ENCODE measurements at regions not wholly inside any gene's neighbourhood (a gene's known extent, or its start where the extent isn't known, plus 50 kb on each side); places are given as distances from the start of the nearest gene placed in this dataset.

- TF ChIP-seq, protein P1, sequence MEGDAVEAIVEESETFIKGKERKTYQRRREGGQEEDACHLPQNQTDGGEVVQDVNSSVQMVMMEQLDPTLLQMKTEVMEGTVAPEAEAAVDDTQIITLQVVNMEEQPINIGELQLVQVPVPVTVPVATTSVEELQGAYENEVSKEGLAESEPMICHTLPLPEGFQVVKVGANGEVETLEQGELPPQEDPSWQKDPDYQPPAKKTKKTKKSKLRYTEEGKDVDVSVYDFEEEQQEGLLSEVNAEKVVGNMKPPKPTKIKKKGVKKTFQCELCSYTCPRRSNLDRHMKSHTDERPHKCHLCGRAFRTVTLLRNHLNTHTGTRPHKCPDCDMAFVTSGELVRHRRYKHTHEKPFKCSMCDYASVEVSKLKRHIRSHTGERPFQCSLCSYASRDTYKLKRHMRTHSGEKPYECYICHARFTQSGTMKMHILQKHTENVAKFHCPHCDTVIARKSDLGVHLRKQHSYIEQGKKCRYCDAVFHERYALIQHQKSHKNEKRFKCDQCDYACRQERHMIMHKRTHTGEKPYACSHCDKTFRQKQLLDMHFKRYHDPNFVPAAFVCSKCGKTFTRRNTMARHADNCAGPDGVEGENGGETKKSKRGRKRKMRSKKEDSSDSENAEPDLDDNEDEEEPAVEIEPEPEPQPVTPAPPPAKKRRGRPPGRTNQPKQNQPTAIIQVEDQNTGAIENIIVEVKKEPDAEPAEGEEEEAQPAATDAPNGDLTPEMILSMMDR (IDR thresholded peaks at IDR 0.05; ENCODE audit: unreplicated experiment) = no peak
- Mint-ChIP-seq H3K36me3 (ENCODE audit: low read depth, unreplicated experiment) (no peaks in the 10 kb centered on the region), H3K27me3 (ENCODE audit: unreplicated experiment) (peaks cover 1% of the 10 kb centered on the region), H3K4me3 (ENCODE audit: unreplicated experiment) (peak overlapping the region; percentile 11), H3K9me3 (ENCODE audit: unreplicated experiment) (no peaks in the 10 kb centered on the region), H3K4me1 (ENCODE audit: unreplicated experiment) (peaks cover 20% of the 10 kb centered on the region), H3K27ac (ENCODE audit: unreplicated experiment) (no peak overlapping the region)
- no peak for DNase-seq (ENCODE audit: low spot score)
These were observed 227.7 kb upstream of the IRF2BP2 start for GRCh38 chr1:234837713-234838112.

DNA sequence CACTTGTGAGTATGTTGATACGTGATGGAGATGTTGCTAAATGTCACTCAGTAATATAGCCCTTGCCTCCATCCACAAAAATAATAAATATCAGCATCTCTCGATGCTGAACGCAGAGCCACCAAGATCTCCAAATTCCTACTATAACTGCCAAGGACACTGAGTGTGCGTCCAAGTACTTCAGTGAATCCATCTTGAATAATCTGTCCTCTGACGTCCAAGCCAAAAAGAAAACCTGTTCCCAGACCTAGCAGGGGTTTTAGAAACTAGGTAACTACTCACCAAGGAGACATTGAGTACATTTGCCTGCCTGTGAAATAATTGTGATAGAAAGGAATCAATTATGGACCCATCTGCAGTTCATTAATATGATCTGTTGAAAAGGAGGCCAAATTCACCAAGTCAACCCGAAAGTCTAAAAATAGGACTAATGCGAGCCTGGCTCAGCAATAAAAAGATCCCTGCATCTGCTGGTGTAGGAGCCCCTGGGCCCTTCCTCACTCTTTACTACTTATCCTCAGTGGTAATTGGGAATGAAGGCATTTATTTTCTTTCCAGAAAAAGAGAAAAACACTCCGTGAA, 226.9 kb upstream of the IRF2BP2 start:
- H3K27me3 Mint-ChIP-seq (ENCODE audit: unreplicated experiment) = no peaks in the 10 kb centered on the region
- H3K4me1 Mint-ChIP-seq (ENCODE audit: unreplicated experiment) = peaks cover 14% of the 10 kb centered on the region
- H3K27ac Mint-ChIP-seq (ENCODE audit: unreplicated experiment) = no peak overlapping the region
- no peaks in the 10 kb centered on the region for H3K36me3 Mint-ChIP-seq (ENCODE audit: low read depth, unreplicated experiment)
- no peak for DNase-seq (ENCODE audit: low spot score)
- no peak overlapping the region for H3K4me3 Mint-ChIP-seq (ENCODE audit: unreplicated experiment)
- TF ChIP-seq, protein P1 (IDR thresholded peaks at IDR 0.05; ENCODE audit: unreplicated experiment) = no peak
- no peaks in the 10 kb centered on the region for H3K9me3 Mint-ChIP-seq (ENCODE audit: unreplicated experiment)

DNA sequence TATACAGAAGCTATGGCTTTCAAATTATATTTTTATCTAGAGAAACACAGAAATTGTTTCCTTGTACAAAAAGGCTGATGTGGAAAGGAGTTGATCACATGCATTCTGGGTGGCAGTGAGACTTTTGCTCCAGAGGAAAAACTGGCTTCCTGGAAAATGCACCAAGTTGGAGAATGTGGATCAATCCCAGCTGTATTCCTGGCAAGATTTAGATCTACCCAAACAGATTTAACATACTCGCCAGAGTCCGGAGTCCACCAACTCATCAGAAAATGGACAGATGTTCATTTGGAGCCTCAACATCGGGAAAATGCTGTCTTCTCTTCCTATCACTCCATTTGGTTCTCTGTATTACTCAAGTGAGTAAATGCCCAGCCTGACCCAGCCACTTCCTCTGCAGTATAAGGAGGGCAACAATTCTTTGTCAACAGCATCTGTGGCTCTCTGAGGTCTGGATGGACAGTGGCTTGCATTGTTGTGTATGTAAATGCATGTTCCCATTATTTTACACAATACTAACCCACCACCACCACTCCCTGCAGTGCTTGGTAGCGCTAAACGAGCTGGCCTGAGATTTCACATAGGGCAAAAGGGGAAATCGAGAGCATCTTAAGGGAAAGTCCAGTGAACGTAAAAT, 226.2 kb upstream of the IRF2BP2 start:
- peaks cover 7% of the 10 kb centered on the region for H3K4me1 Mint-ChIP-seq (ENCODE audit: unreplicated experiment)
- DNase-seq (ENCODE audit: low spot score) = no peak
- H3K27me3 Mint-ChIP-seq (ENCODE audit: unreplicated experiment) = no peaks in the 10 kb centered on the region
- no peaks in the 10 kb centered on the region for H3K36me3 Mint-ChIP-seq (ENCODE audit: low read depth, unreplicated experiment)
- no peak overlapping the region for H3K4me3 Mint-ChIP-seq (ENCODE audit: unreplicated experiment)
- H3K27ac Mint-ChIP-seq (ENCODE audit: unreplicated experiment) = no peak overlapping the region
- H3K9me3 Mint-ChIP-seq (ENCODE audit: unreplicated experiment) = no peaks in the 10 kb centered on the region
- TF ChIP-seq, protein P1 (IDR thresholded peaks at IDR 0.05; ENCODE audit: unreplicated experiment) = no peak

DNA sequence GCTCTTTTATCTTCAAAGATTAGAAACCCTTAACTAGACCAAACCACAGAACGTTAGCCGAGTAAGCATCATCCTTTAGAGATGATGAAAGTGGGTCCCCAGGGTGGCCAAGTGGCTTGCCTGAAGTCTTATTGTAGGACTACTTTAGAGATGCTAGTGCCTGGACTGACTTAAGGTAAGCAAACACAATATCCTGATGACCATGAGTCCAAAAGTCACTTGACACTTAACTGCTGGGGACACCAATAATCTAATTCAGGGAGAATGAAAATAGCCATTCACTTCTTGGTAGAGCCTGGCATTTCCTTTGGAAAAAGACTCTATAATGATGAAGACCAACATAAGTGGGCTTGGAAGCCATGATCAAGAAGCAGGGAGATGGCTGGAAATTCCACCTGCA, 225.3 kb upstream of the IRF2BP2 start:
- H3K36me3 Mint-ChIP-seq (ENCODE audit: low read depth, unreplicated experiment) = no peaks in the 10 kb centered on the region
- H3K4me1 Mint-ChIP-seq (ENCODE audit: unreplicated experiment) = peaks cover 6% of the 10 kb centered on the region
- H3K4me3 Mint-ChIP-seq (ENCODE audit: unreplicated experiment) = no peak overlapping the region
- DNase-seq (ENCODE audit: low spot score) = no peak
- no peaks in the 10 kb centered on the region for H3K9me3 Mint-ChIP-seq (ENCODE audit: unreplicated experiment)
- no peak overlapping the region for H3K27ac Mint-ChIP-seq (ENCODE audit: unreplicated experiment)
- no peaks in the 10 kb centered on the region for H3K27me3 Mint-ChIP-seq (ENCODE audit: unreplicated experiment)
- TF ChIP-seq, protein P1 (IDR thresholded peaks at IDR 0.05; ENCODE audit: unreplicated experiment) = no peak

GRCh38 chr1:234833646-234834045, 223.7 kb upstream of the IRF2BP2 start:
- Mint-ChIP-seq H3K4me1 (ENCODE audit: unreplicated experiment) (peaks cover 6% of the 10 kb centered on the region), H3K9me3 (ENCODE audit: unreplicated experiment) (no peaks in the 10 kb centered on the region), H3K27me3 (ENCODE audit: unreplicated experiment) (no peaks in the 10 kb centered on the region), H3K36me3 (ENCODE audit: low read depth, unreplicated experiment) (no peaks in the 10 kb centered on the region), H3K27ac (ENCODE audit: unreplicated experiment) (no peak overlapping the region), H3K4me3 (ENCODE audit: unreplicated experiment) (no peak overlapping the region)
- TF ChIP-seq, protein P1 (IDR thresholded peaks at IDR 0.05; ENCODE audit: unreplicated experiment) = no peak
- no peak for DNase-seq (ENCODE audit: low spot score)
